ENCODE measurements at regions not wholly inside any gene's neighbourhood (a gene's known extent, or its start where the extent isn't known, plus 50 kb on each side); places are given as distances from the start of the nearest gene placed in this dataset.
"Not testable (repeated sequence)": the region's sequence is repeated elsewhere in the genome, so short reads cannot be mapped to it uniquely, and the experiment has no call there.

- H3K36me3 Mint-ChIP-seq (ENCODE audit: low read depth) = no peaks in the 10 kb centered on the region
Measured at GRCh38 chr11:81190546-81190945, 1543.1 kb downstream of the FAM181B start.

GRCh38 chr11:81187033-81187432 is 1546.6 kb downstream of the FAM181B start:
- H3K9ac ChIP-seq (ENCODE audit: extremely low read depth, low read length, poor library complexity, severe bottlenecking); H3K27ac Mint-ChIP-seq; H3K4me3 Mint-ChIP-seq; DNase-seq; H3K4me1 ChIP-seq (ENCODE audit: control insufficient read depth, insufficient read depth, low read length); H3K4me3 ChIP-seq (ENCODE audit: low read length); H3K27ac ChIP-seq (ENCODE audit: low read depth, low read length); H3K36me3 ChIP-seq (ENCODE audit: control insufficient read depth, insufficient read depth, low read length); H3K4me1 Mint-ChIP-seq; H3K36me3 Mint-ChIP-seq (ENCODE audit: low read depth); H3K27me3 Mint-ChIP-seq (ENCODE audit: insufficient read depth); H3K27me3 ChIP-seq (ENCODE audit: control insufficient read depth, insufficient read depth, low read length, poor library complexity, severe bottlenecking): not testable (repeated sequence)
- peaks cover 39% of the 10 kb centered on the region for H3K9me3 Mint-ChIP-seq
- 91 to 98% methylated on average over 5 to 7 of the region's 7 CpGs for WGBS, 2 experiments (ENCODE audit: insufficient coverage in 1 of 2, insufficient read length in 1 of 2)
- H3K9me3 ChIP-seq (ENCODE audit: control insufficient read depth, low read length) = peaks cover 36% of the 10 kb centered on the region

More at GRCh38 chr11:81190546-81190945, 1543.1 kb downstream of the FAM181B start:
- Histone ChIP-seq H3K9ac (ENCODE audit: extremely low read depth, low read length, poor library complexity, severe bottlenecking) (no peak overlapping the region), H3K27me3 (ENCODE audit: control insufficient read depth, insufficient read depth, low read length, poor library complexity, severe bottlenecking) (peaks cover 11% of the 10 kb centered on the region), H3K4me3 (ENCODE audit: low read length) (no peak overlapping the region), H3K4me1 (ENCODE audit: control insufficient read depth, insufficient read depth, low read length) (no peaks in the 10 kb centered on the region), H3K9me3 (ENCODE audit: control insufficient read depth, low read length) (peaks cover 25% of the 10 kb centered on the region), H3K27ac (ENCODE audit: low read depth, low read length) (peak overlapping the region; percentile 87), H3K36me3 (ENCODE audit: control insufficient read depth, insufficient read depth, low read length) (no peaks in the 10 kb centered on the region)
- Mint-ChIP-seq H3K27me3 (ENCODE audit: insufficient read depth) (peaks cover 3% of the 10 kb centered on the region), H3K27ac (no peak overlapping the region), H3K4me1 (peaks cover 9% of the 10 kb centered on the region), H3K9me3 (peaks cover 27% of the 10 kb centered on the region), H3K4me3 (no peak overlapping the region)
- DNase-seq = no peak
- TF ChIP-seq CTCF (conservative IDR thresholded peaks at IDR 0.05) = no peak

GRCh38 chr11:81174646-81175330 is 1558.9 kb downstream of the FAM181B start:
- DNase-seq = no peak
- no peaks in the 10 kb centered on the region for H3K27me3 ChIP-seq (ENCODE audit: control insufficient read depth, insufficient read depth, low read length, poor library complexity, severe bottlenecking)
- H3K36me3 Mint-ChIP-seq (ENCODE audit: low read depth) = no peaks in the 10 kb centered on the region
- H3K27ac ChIP-seq (ENCODE audit: low read depth, low read length) = no peak overlapping the region
- no peak overlapping the region for H3K27ac Mint-ChIP-seq
- peaks cover 5% of the 10 kb centered on the region for H3K4me1 ChIP-seq (ENCODE audit: control insufficient read depth, insufficient read depth, low read length)
- peaks cover 2% of the 10 kb centered on the region for H3K27me3 Mint-ChIP-seq (ENCODE audit: insufficient read depth)
- H3K9ac ChIP-seq (ENCODE audit: extremely low read depth, low read length, poor library complexity, severe bottlenecking) = no peak overlapping the region
- TF ChIP-seq CTCF (conservative IDR thresholded peaks at IDR 0.05) = no peak
- 86 to 100% methylated on average over 2 to 3 of the region's 3 CpGs for WGBS, 2 experiments (ENCODE audit: insufficient coverage in 1 of 2, insufficient read length in 1 of 2)
- H3K9me3 Mint-ChIP-seq = no peaks in the 10 kb centered on the region
- H3K36me3 ChIP-seq (ENCODE audit: control insufficient read depth, insufficient read depth, low read length) = no peaks in the 10 kb centered on the region
- H3K4me3 ChIP-seq (ENCODE audit: low read length) = no peak overlapping the region
- H3K4me1 Mint-ChIP-seq = peaks cover 12% of the 10 kb centered on the region
- H3K4me3 Mint-ChIP-seq = no peak overlapping the region
- peaks cover 12% of the 10 kb centered on the region for H3K9me3 ChIP-seq (ENCODE audit: control insufficient read depth, low read length)

- no peaks in the 10 kb centered on the region for H3K36me3 Mint-ChIP-seq (ENCODE audit: low read depth)
- H3K4me3 Mint-ChIP-seq = no peak overlapping the region
- H3K9me3 Mint-ChIP-seq = no peaks in the 10 kb centered on the region
- DNase-seq = no peak
- peak; percentile 71 for TF ChIP-seq CTCF (conservative IDR thresholded peaks at IDR 0.05)
- no peaks in the 10 kb centered on the region for H3K27me3 Mint-ChIP-seq (ENCODE audit: insufficient read depth)
- H3K27ac Mint-ChIP-seq = peak overlapping the region; percentile 35
- Histone ChIP-seq H3K9ac (ENCODE audit: extremely low read depth, low read length, poor library complexity, severe bottlenecking) (no peak overlapping the region), H3K4me1 (ENCODE audit: control insufficient read depth, insufficient read depth, low read length) (no peaks in the 10 kb centered on the region), H3K4me3 (ENCODE audit: low read length) (no peak overlapping the region), H3K36me3 (ENCODE audit: control insufficient read depth, insufficient read depth, low read length) (no peaks in the 10 kb centered on the region), H3K27ac (ENCODE audit: low read depth, low read length) (no peak overlapping the region), H3K9me3 (ENCODE audit: control insufficient read depth, low read length) (no peaks in the 10 kb centered on the region), H3K27me3 (ENCODE audit: control insufficient read depth, insufficient read depth, low read length, poor library complexity, severe bottlenecking) (no peaks in the 10 kb centered on the region)
- WGBS, 2 experiments (ENCODE audit: insufficient coverage in 1 of 2, insufficient read length in 1 of 2) = 46 to 80% methylated on average over 1 of the region's 1 CpG
- H3K4me1 Mint-ChIP-seq = peaks cover 4% of the 10 kb centered on the region
Measured at GRCh38 chr11:81165164-81165563, 1568.5 kb downstream of the FAM181B start.

Measured in endodermal cell (in vitro differentiated cells).